Hepatocyte (in vitro differentiated cells): ENCODE measurements at regions not wholly inside any gene's neighbourhood (a gene's known extent, or its start where the extent isn't known, plus 50 kb on each side); places are given as distances from the start of the nearest gene placed in this dataset.

Experiments
- DNase-seq: peaks from one replicate; pipeline ENCODE4 v3.0.0-alpha.2; 2016; ENCODE audit warnings: low spot score
- H2AFZ ChIP-seq: fragments of 200-600 bp; sonication (generic); 2 replicates; pipeline ENCODE4 v1.6.0; 2016; ENCODE audit warnings: antibody characterized with exemption, mild to moderate bottlenecking
- H3K27ac ChIP-seq: fragments of 200-600 bp; sonication (generic); 2 replicates; pipeline ENCODE4 v1.5.1; 2016; ENCODE audit warnings: mild to moderate bottlenecking
- H3K27me3 ChIP-seq: fragments of 200-600 bp; sonication (generic); 2 replicates; pipeline ENCODE4 v1.6.1; 2016
- H3K36me3 ChIP-seq: fragments of 200-600 bp; sonication (generic); replicated peaks from 2 replicates; pipeline ENCODE4 v1.5.1; 2016; ENCODE audit warnings: low read depth; ENCODE audit not compliant: insufficient read depth
- H3K4me1 ChIP-seq: fragments of 200-600 bp; sonication (generic); 2 replicates; pipeline ENCODE4 v1.5.1; 2016; ENCODE audit warnings: mild to moderate bottlenecking, moderate library complexity; ENCODE audit not compliant: insufficient read depth
- H3K4me2 ChIP-seq: fragments of 200-600 bp; sonication (generic); 2 replicates; pipeline ENCODE4 v1.6.0; 2016
- H3K4me3 ChIP-seq: fragments of 200-600 bp; sonication (generic); 2 replicates; pipeline ENCODE4 v1.5.1; 2016; ENCODE audit warnings: mild to moderate bottlenecking
- H3K79me2 ChIP-seq: fragments of 200-600 bp; sonication (generic); 2 replicates; pipeline ENCODE4 v1.6.0; 2017; ENCODE audit warnings: mild to moderate bottlenecking
- H3K9me2 ChIP-seq: fragments of 200-600 bp; sonication (generic); replicated peaks from 2 replicates; pipeline ENCODE4 v1.6.0; 2017; ENCODE audit warnings: mild to moderate bottlenecking; ENCODE audit not compliant: insufficient read depth
- H3K9me3 ChIP-seq: fragments of 200-600 bp; sonication (generic); 2 replicates; pipeline ENCODE4 v1.5.1; 2016; ENCODE audit warnings: low read depth, mild to moderate bottlenecking
- H4K20me1 ChIP-seq: fragments of 200-600 bp; sonication (generic); 2 replicates; pipeline ENCODE4 v1.6.0; 2016; ENCODE audit warnings: mild to moderate bottlenecking; ENCODE audit not compliant: insufficient read depth, poor library complexity, severe bottlenecking
- EZH2 ChIP-seq: fragments of 200-600 bp; sonication (generic); IDR thresholded peaks from 2 replicates; pipeline ENCODE4 v1.6.1; 2016; ENCODE audit warnings: antibody characterized with exemption, mild to moderate bottlenecking, borderline replicate concordance
- EZH2phosphoT487 ChIP-seq: fragments of 200-600 bp; sonication (generic); IDR thresholded peaks from one replicate; pipeline ENCODE4 v1.6.1; 2018; ENCODE audit warnings: antibody characterized with exemption, mild to moderate bottlenecking, low read depth, moderate library complexity; ENCODE audit not compliant: unreplicated experiment, severe bottlenecking
- WGBS: methylation state at CpG from one replicate; pipeline ENCODE4 v1.1.6; 2016; ENCODE audit warnings: low lambda C conversion rate; ENCODE audit errors: missing lambda C conversion rate; 5-methylcytosine and 5-hydroxymethylcytosine counted together
- TF ChIP-seq, protein P1 (sequence below): fragments of 200-600 bp; sonication (generic); IDR thresholded peaks from 2 replicates; pipeline ENCODE4 v1.5.1; 2016; ENCODE audit warnings: antibody characterized with exemption, mild to moderate bottlenecking; ENCODE audit not compliant: poor library complexity

DNA sequence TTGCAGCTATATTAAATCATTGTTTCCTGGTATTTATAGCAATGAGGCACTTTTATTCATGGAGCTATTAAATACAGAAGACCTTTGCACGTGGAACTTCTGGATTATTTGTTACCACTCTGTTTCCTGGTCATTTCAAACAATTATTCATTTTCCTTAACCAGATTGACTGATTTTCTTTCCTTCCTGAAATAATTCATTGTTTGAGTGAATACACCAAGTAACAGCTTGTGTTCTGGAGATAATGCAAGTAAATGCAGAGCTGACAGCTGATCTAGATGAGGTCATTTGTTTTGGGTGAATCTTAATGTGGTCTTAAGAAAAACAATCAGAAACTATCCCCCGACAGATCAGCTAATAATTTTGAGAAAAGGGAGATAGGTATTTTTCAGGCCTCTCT, 497.7 kb downstream of the KIF20B start:
- H4K20me1 ChIP-seq = no peaks in the 10 kb centered on the region
- no peaks in the 10 kb centered on the region for H3K4me1 ChIP-seq
- H3K27ac ChIP-seq = no peak overlapping the region
- no peaks in the 10 kb centered on the region for H3K9me3 ChIP-seq
- TF ChIP-seq, protein P1, sequence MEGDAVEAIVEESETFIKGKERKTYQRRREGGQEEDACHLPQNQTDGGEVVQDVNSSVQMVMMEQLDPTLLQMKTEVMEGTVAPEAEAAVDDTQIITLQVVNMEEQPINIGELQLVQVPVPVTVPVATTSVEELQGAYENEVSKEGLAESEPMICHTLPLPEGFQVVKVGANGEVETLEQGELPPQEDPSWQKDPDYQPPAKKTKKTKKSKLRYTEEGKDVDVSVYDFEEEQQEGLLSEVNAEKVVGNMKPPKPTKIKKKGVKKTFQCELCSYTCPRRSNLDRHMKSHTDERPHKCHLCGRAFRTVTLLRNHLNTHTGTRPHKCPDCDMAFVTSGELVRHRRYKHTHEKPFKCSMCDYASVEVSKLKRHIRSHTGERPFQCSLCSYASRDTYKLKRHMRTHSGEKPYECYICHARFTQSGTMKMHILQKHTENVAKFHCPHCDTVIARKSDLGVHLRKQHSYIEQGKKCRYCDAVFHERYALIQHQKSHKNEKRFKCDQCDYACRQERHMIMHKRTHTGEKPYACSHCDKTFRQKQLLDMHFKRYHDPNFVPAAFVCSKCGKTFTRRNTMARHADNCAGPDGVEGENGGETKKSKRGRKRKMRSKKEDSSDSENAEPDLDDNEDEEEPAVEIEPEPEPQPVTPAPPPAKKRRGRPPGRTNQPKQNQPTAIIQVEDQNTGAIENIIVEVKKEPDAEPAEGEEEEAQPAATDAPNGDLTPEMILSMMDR = no peak
- TF ChIP-seq EZH2phosphoT487 = no peak
- DNase-seq = no peak
- no peak overlapping the region for H2AFZ ChIP-seq
- H3K27me3 ChIP-seq = no peaks in the 10 kb centered on the region
- 73% methylated on average over 2 of the region's 2 CpGs for WGBS
- H3K9me2 ChIP-seq = no peaks in the 10 kb centered on the region
- H3K36me3 ChIP-seq = no peaks in the 10 kb centered on the region
- H3K4me3 ChIP-seq = no peak overlapping the region
- H3K79me2 ChIP-seq = no peaks in the 10 kb centered on the region
- no peak overlapping the region for H3K4me2 ChIP-seq

DNA sequence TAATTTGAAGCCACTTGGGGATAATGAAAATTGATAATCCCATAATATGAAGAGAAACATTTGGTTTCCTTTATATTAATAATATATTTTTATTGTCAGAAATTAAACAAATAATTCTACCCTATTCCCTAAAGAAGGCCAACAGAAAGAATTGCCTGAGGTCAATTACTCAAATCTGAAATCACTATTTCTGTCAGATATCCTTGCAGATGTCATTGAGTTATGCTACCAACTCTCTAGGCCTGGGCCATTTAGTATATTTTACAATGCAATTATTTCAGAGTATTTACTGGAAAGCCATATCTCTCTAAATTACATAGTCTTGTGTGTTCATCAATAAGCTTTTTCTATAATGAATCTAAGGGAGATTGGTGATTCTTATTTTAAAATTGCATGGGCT, 498.1 kb downstream of the KIF20B start:
- TF ChIP-seq, protein P1 = no peak
- TF ChIP-seq EZH2 = no peak
- no peak for TF ChIP-seq EZH2phosphoT487
- no peak overlapping the region for H3K27ac ChIP-seq
- no peaks in the 10 kb centered on the region for H3K9me3 ChIP-seq
- no peaks in the 10 kb centered on the region for H3K9me2 ChIP-seq
- no peak overlapping the region for H2AFZ ChIP-seq
- no peaks in the 10 kb centered on the region for H3K36me3 ChIP-seq
- H3K4me2 ChIP-seq = no peak overlapping the region
- DNase-seq = no peak
- no peaks in the 10 kb centered on the region for H3K27me3 ChIP-seq
- H3K79me2 ChIP-seq = no peaks in the 10 kb centered on the region
- no peaks in the 10 kb centered on the region for H4K20me1 ChIP-seq
- H3K4me3 ChIP-seq = no peak overlapping the region
- H3K4me1 ChIP-seq = no peaks in the 10 kb centered on the region

DNA sequence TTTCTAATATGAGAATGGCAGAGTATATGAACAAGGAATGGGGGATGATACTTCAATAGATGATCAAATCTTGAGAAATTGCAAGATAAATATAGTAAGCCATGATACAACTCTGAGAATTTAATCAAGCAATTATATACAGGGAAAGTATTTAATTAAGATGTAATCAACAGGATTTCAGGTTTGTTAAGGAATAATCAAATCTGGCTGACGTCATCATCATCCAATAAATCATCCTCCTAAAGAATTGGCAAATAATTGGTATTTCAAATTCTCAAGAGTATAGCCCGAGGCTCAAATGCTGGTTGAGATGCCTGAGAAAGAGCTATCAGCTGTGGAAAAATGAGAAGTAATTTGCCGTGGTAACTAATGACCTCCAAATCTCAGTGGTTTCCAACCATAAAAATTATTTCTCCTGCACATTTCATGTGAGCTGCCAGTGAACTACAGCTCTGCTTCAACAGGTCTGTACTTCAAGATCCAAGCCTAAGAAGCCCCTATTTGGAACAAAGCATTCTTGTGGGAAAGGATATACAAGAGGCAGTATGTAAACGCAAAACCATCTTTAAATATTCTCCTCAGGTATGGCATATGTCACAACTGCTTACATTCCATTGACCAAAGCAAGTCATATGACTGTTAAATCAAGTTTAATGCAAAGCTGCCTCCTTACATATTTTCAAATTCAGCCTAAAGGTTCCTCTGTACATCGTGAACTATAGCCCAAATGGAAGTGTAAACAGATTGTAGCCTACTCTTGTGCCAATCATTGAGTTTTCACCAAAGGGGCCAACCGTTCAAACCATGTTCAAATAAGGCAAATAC, 503.0 kb downstream of the KIF20B start:
- H4K20me1 ChIP-seq = no peaks in the 10 kb centered on the region
- H3K4me2 ChIP-seq = no peak overlapping the region
- H3K4me1 ChIP-seq = no peaks in the 10 kb centered on the region
- H3K4me3 ChIP-seq = no peak overlapping the region
- WGBS = 79% methylated on average over 6 of the region's 6 CpGs
- H3K9me3 ChIP-seq = no peaks in the 10 kb centered on the region
- TF ChIP-seq, protein P1 = no peak
- H3K27ac ChIP-seq = no peak overlapping the region
- no peaks in the 10 kb centered on the region for H3K36me3 ChIP-seq
- no peaks in the 10 kb centered on the region for H3K9me2 ChIP-seq
- H2AFZ ChIP-seq = no peak overlapping the region
- H3K27me3 ChIP-seq = no peaks in the 10 kb centered on the region
- DNase-seq = no peak
- H3K79me2 ChIP-seq = no peaks in the 10 kb centered on the region

DNA sequence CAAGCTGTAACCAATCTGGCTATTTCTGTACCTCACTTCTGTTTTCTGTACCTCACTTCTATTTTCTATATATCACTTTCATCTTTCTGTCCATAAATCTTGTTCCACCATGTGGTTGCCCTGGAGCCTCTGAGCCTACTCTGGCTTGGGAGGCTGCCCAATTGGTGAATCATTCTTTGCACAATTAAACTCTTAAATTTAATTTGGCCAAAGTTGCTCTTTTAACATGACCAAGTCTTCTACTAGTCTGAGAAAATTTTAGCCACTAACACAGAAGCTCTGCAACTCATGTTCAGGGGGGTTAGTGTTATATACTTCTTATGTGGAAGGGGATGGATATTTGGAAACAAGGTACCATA, 503.5 kb downstream of the KIF20B start:
- Histone ChIP-seq H4K20me1 (no peaks in the 10 kb centered on the region), H3K27ac (no peak overlapping the region), H3K79me2 (no peaks in the 10 kb centered on the region), H3K9me3 (no peaks in the 10 kb centered on the region), H3K4me2 (no peak overlapping the region), H3K36me3 (no peaks in the 10 kb centered on the region), H3K27me3 (no peaks in the 10 kb centered on the region), H2AFZ (no peak overlapping the region), H3K9me2 (no peaks in the 10 kb centered on the region), H3K4me1 (no peaks in the 10 kb centered on the region), H3K4me3 (no peak overlapping the region)
- DNase-seq = no peak
- TF ChIP-seq EZH2phosphoT487 = no peak
- TF ChIP-seq EZH2 = no peak
- TF ChIP-seq, protein P1 = no peak
